HepG2 (cell line): ENCODE measurements at regions not wholly inside any gene's neighbourhood (a gene's known extent, or its start where the extent isn't known, plus 50 kb on each side); places are given as distances from the start of the nearest gene placed in this dataset.

ENCODE experiments used
- ATAC-seq: fragments of 200-7000 bp; cut with Tn5 transposase; 3 replicates; pipeline ENCODE4 v1.9.1; 2020; ENCODE audit warnings: mild to moderate bottlenecking, moderate library complexity
- BruUV-seq: library from RNA; stranded (reverse); fragments of 400-500 nt; replicated peaks from 2 replicates; lab custom pipeline; 2021; lab: Mats Ljungman, UMichigan
- CTCF ChIA-PET: fragments of 300-600 bp; formaldehyde crosslinking; extraction: SDS; loops from one replicate; lab custom pipeline; 2021; ENCODE audit warnings: low total read pairs, inconsistent platforms, low intra/inter-chr PET ratio; lab: Yijun Ruan, JAX
- POLR2A ChIA-PET: fragments of 350-600 bp; sonication (Branson Sonifier 250); formaldehyde crosslinking; loops from one replicate; lab custom pipeline; 2020; ENCODE audit warnings: antibody characterized with exemption, inconsistent platforms; lab: Yijun Ruan, JAX
- DNase-seq: peaks from one replicate; pipeline ENCODE4 v3.0.0-alpha.2; 2015; ENCODE audit warnings: low spot score
- FAIRE-seq: peaks from 3 replicates; lab custom pipeline; 2011; peaks lifted over from hg19 to GRCh38; lab: Jason Lieb, UNC
- H2AFZ ChIP-seq: one replicate; pipeline ENCODE4 v1.6.1; 2011; ENCODE audit warnings: low read length, inconsistent platforms
- H3K27ac ChIP-seq: fragments of 300-600 bp; 3 replicates; pipeline ENCODE4 v1.8.0; 2011; ENCODE audit warnings: mixed run types, mild to moderate bottlenecking, mixed read lengths, low read length, inconsistent platforms; ENCODE audit not compliant: insufficient read depth; ENCODE audit errors: extremely low read length
- H3K27me3 ChIP-seq, 2 experiments: fragments of 200-600 bp in 1 of 2; 2 replicates in 1 of 2; 3 replicates in 1 of 2; pipeline versions ENCODE4 v1.6.0 to v1.8.0; 2011; ENCODE audit warnings: low read length in 2 of 2, mild to moderate bottlenecking in 2 of 2, moderate library complexity in 2 of 2, inconsistent platforms in 1 of 2; ENCODE audit not compliant: insufficient read depth in 2 of 2, control insufficient read depth in 1 of 2
- H3K36me3 ChIP-seq, 2 experiments: fragments of 200-600 bp in 1 of 2; replicated peaks in 1 of 2; 2 replicates in 1 of 2; 3 replicates in 1 of 2; pipeline versions ENCODE4 v1.5.1 to v1.8.0; 2011; ENCODE audit warnings: low read length in 2 of 2, inconsistent platforms in 1 of 2; ENCODE audit not compliant: insufficient read depth in 2 of 2, control insufficient read depth in 1 of 2
- H3K4me1 ChIP-seq: 2 replicates; pipeline ENCODE4 v1.5.1; 2012; ENCODE audit warnings: low read length, inconsistent platforms; ENCODE audit not compliant: insufficient read depth
- H3K4me2 ChIP-seq: 2 replicates; pipeline ENCODE4 v1.6.0; 2011; ENCODE audit warnings: low read depth, low read length, inconsistent platforms
- H3K4me3 ChIP-seq, 3 experiments: fragments of 200-600 bp in 1 of 3; sonication (generic), shearing (Covaris generic) in 1 of 3; replicated peaks in 1 of 3; 2 replicates each; pipeline ENCODE4 v1.5.1; 2011 to 2016; ENCODE audit warnings: low read length in 3 of 3, inconsistent platforms in 2 of 3, low read depth in 2 of 3, mild to moderate bottlenecking in 2 of 3, control low read depth in 1 of 3, mixed read lengths in 1 of 3; ENCODE audit not compliant: insufficient read depth in 1 of 3
- H3K79me2 ChIP-seq: one replicate; pipeline ENCODE4 v1.6.1; 2011; ENCODE audit warnings: low read length, inconsistent platforms; ENCODE audit not compliant: insufficient read depth
- H3K9ac ChIP-seq: 2 replicates; pipeline ENCODE4 v1.6.0; 2011; ENCODE audit warnings: mild to moderate bottlenecking, low read depth, low read length, inconsistent platforms; ENCODE audit not compliant: insufficient read depth
- H3K9me3 ChIP-seq: 2 replicates; pipeline ENCODE4 v1.5.1; 2012; ENCODE audit warnings: mild to moderate bottlenecking, low read length
- H4K20me1 ChIP-seq: 2 replicates; pipeline ENCODE4 v1.6.0; 2011; ENCODE audit warnings: inconsistent platforms, mild to moderate bottlenecking, low read length, moderate library complexity; ENCODE audit not compliant: insufficient read depth
- AGO2 ChIP-seq: fragments of 200-400 bp; formaldehyde crosslinking; optimal IDR thresholded peaks from 2 replicates; pipeline ENCODE3; 2017; ENCODE audit warnings: mild to moderate bottlenecking, low read depth, low read length, moderate library complexity
- GABPB1 ChIP-seq: IDR thresholded peaks from 2 replicates; pipeline ENCODE4 v1.6.1; 2016; ENCODE audit warnings: mild to moderate bottlenecking, missing genetic modification reagents, moderate library complexity, missing compliant biosample characterization
- IRF9 ChIP-seq: sonication (generic); formaldehyde crosslinking; IDR thresholded peaks from 2 replicates; pipeline ENCODE4 v1.8.0; 2022; ENCODE audit warnings: missing genetic modification reagents, mild to moderate bottlenecking, borderline replicate concordance
- KIAA2018 ChIP-seq: sonication (generic); formaldehyde crosslinking; IDR thresholded peaks from 2 replicates; pipeline ENCODE4 v1.5.0; 2020; ENCODE audit warnings: mild to moderate bottlenecking, missing genetic modification reagents, borderline replicate concordance
- MZF1 ChIP-seq: sonication (generic); formaldehyde crosslinking; IDR thresholded peaks from 2 replicates; pipeline ENCODE4 v1.8.1; 2023; ENCODE audit warnings: mild to moderate bottlenecking, missing genetic modification reagents, borderline replicate concordance
- SAFB2 ChIP-seq: sonication (generic); formaldehyde crosslinking; IDR thresholded peaks from 2 replicates; pipeline ENCODE4 v1.5.1; 2020; ENCODE audit warnings: missing genetic modification reagents, low read depth, mild to moderate bottlenecking, borderline replicate concordance
- SIX4 ChIP-seq: sonication (generic); formaldehyde crosslinking; IDR thresholded peaks from 2 replicates; pipeline ENCODE4 v1.4.0; 2020; ENCODE audit warnings: missing genetic modification reagents
- ZFP90 ChIP-seq: sonication (generic); formaldehyde crosslinking; IDR thresholded peaks from 2 replicates; pipeline ENCODE4 v1.8.0; 2022; ENCODE audit warnings: missing genetic modification reagents, mild to moderate bottlenecking, inconsistent platforms, borderline replicate concordance
- ZFYVE20 ChIP-seq: sonication (generic); formaldehyde crosslinking; IDR thresholded peaks from 2 replicates; pipeline ENCODE4 v1.8.0; 2023; ENCODE audit warnings: low read depth, mild to moderate bottlenecking, moderate library complexity, missing genetic modification reagents, borderline replicate concordance
- ZNF136 ChIP-seq: sonication (generic); formaldehyde crosslinking; IDR thresholded peaks from 2 replicates; pipeline ENCODE4 v1.8.1; 2022; ENCODE audit warnings: low read depth, mild to moderate bottlenecking, moderate library complexity, missing genetic modification reagents
- ZNF44 ChIP-seq: sonication (generic); formaldehyde crosslinking; IDR thresholded peaks from 2 replicates; pipeline ENCODE4 v1.5.1; 2020; ENCODE audit warnings: mild to moderate bottlenecking, missing genetic modification reagents
- ZNF510 ChIP-seq: sonication (generic); formaldehyde crosslinking; IDR thresholded peaks from 2 replicates; pipeline ENCODE4 v1.4.0; 2020; ENCODE audit warnings: low read depth, mild to moderate bottlenecking, missing genetic modification reagents
- ZNF530 ChIP-seq: sonication (generic); formaldehyde crosslinking; IDR thresholded peaks from 2 replicates; pipeline ENCODE4 v1.5.0; 2020; ENCODE audit warnings: low read depth, mild to moderate bottlenecking, missing genetic modification reagents
- ZNF766 ChIP-seq: sonication (generic); formaldehyde crosslinking; IDR thresholded peaks from 2 replicates; pipeline ENCODE4 v1.5.0; 2020; ENCODE audit warnings: missing genetic modification reagents, borderline replicate concordance
- ZNF790 ChIP-seq: sonication (generic); formaldehyde crosslinking; IDR thresholded peaks from 2 replicates; pipeline ENCODE4 v1.8.0; 2022; ENCODE audit warnings: missing genetic modification reagents, mild to moderate bottlenecking, borderline replicate concordance
- ZNF850 ChIP-seq: sonication (generic); formaldehyde crosslinking; conservative IDR thresholded peaks from 2 replicates; pipeline ENCODE4 v1.9.0; 2021; ENCODE audit warnings: mild to moderate bottlenecking, missing genetic modification reagents
- ZNF879 ChIP-seq: sonication (generic); formaldehyde crosslinking; IDR thresholded peaks from 2 replicates; pipeline ENCODE4 v1.8.1; 2023; ENCODE audit warnings: missing genetic modification reagents
- ZSCAN22 ChIP-seq: sonication (generic); formaldehyde crosslinking; IDR thresholded peaks from 2 replicates; pipeline ENCODE4 v1.4.0; 2020; ENCODE audit warnings: mild to moderate bottlenecking, missing genetic modification reagents
- WGBS: methylation state at CpG from one replicate; pipeline ENCODE4 v1.1.6; 2017; ENCODE audit warnings: low lambda C conversion rate; 5-methylcytosine and 5-hydroxymethylcytosine counted together
- in situ Hi-C: cut with HindIII; loops from 2 replicates; pipeline ENCODE4 v1.10.0; 2017; ENCODE audit warnings: low pct_unique_long_range_greater_than_20kb; ENCODE audit not compliant: extremely low pct_ligation_motif_present
- intact Hi-C: fragments of 100-400 bp; cut with micrococcal nuclease; formaldehyde crosslinking; loops from one replicate; pipeline ENCODE4 v1.10.0; 2022; ENCODE audit not compliant: unreplicated experiment

- Histone ChIP-seq H4K20me1 (no peaks in the 10 kb centered on the region), H3K27ac (no peak overlapping the region), H3K4me1 (0 out of 2 replicates have a peak, but pooled peaks cover under 1% of the 10 kb centered on the region), H3K79me2 (no peaks in the 10 kb centered on the region), H3K36me3 (no peaks in the 10 kb centered on the region), H3K9ac (no peak overlapping the region), H3K27me3 (no peaks in the 10 kb centered on the region), H2AFZ (no peak overlapping the region), H3K4me2 (no peak overlapping the region), H3K4me3 (no peak overlapping the region), H3K9me3 (no peaks in the 10 kb centered on the region)
- intact Hi-C loops = no loop called here
- CTCF ChIA-PET = no interaction called here
- DNase-seq (no peak), ATAC-seq (no peak), FAIRE-seq (no peak)
- POLR2A ChIA-PET = no interaction called here
- in situ Hi-C loops = no loop called here
- BruUV-seq = no TSS peak
- 41% methylated on average over 3 of the region's 3 CpGs for WGBS
- TF ChIP-seq GABPB1 (CRISPR knock-in tag) (no peak), SIX4 (no peak), IRF9 (CRISPR knock-in tag) (no peak), ZNF879 (CRISPR knock-in tag) (no peak), ZNF530 (no peak), ZNF136 (no peak), ZNF850 (no peak), MZF1 (CRISPR knock-in tag) (no peak), ZNF766 (CRISPR knock-in tag) (no peak), SAFB2 (CRISPR knock-in tag) (no peak), ZNF790 (CRISPR knock-in tag) (no peak), ZFP90 (CRISPR knock-in tag) (no peak), ZSCAN22 (CRISPR knock-in tag) (no peak), ZNF44 (no peak), AGO2 (no peak), KIAA2018 (no peak), ZFYVE20 (CRISPR knock-in tag) (no peak), ZNF510 (CRISPR knock-in tag) (no peak)
Measured at GRCh38 chr12:30458453-30458852, 237.2 kb downstream of the IPO8 start.
